Mesodermal cell (in vitro differentiated cells): ENCODE measurements at regions not wholly inside any gene's neighbourhood (a gene's known extent, or its start where the extent isn't known, plus 50 kb on each side); places are given as distances from the start of the nearest gene placed in this dataset.

Source experiments
- H3K27ac ChIP-seq: 2 replicates; pipeline ENCODE4 v1.7.0; 2013; ENCODE audit warnings: mild to moderate bottlenecking, low read depth, low read length, moderate library complexity; ENCODE audit not compliant: severe bottlenecking
- H3K36me3 ChIP-seq: 2 replicates; pipeline ENCODE4 v1.7.1; 2013; ENCODE audit warnings: mild to moderate bottlenecking, low read length, moderate library complexity; ENCODE audit not compliant: control insufficient read depth, insufficient read depth
- H3K4me1 ChIP-seq: one replicate; pipeline ENCODE4 v1.7.1; 2013; ENCODE audit warnings: mild to moderate bottlenecking, low read length; ENCODE audit not compliant: insufficient read depth, control insufficient read depth, poor library complexity, severe bottlenecking
- H3K4me3 ChIP-seq: 2 replicates; pipeline ENCODE4 v1.7.0; 2013; ENCODE audit warnings: low read length, control low read depth, mild to moderate bottlenecking; ENCODE audit not compliant: insufficient read depth, poor library complexity, severe bottlenecking; ENCODE audit errors: extremely low read depth
- H3K9me3 ChIP-seq: 2 replicates; pipeline ENCODE4 v1.7.1; 2013; ENCODE audit warnings: mild to moderate bottlenecking, low read length, moderate library complexity; ENCODE audit not compliant: control insufficient read depth
- WGBS, 2 experiments: methylation state at CpG; one replicate each; pipeline ENCODE4 v1.1.5; 2013; ENCODE audit warnings: missing lambda C conversion rate in 2 of 2; ENCODE audit not compliant: insufficient coverage in 2 of 2; 5-methylcytosine and 5-hydroxymethylcytosine counted together

DNA sequence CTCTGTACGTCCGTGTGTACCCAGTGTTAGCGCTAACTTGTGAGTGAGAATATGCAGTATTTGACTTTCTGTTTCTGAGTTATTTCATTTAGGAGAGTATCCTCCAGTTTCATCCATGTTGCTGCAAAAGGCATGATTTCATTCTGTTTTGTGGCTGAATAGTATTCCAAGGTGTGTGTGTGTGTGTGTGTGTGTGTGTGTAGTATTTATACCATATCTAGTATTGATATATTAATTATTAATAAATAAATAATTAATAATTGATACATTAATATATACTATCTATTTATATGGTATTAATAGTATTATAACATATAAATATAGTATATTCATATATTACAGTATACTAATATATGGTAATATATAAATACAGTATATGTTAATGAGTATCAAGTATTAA, 101.8 kb upstream of the CCND2 start:
- H3K9me3 ChIP-seq: no peaks in the 10 kb centered on the region
- no peaks in the 10 kb centered on the region for H3K36me3 ChIP-seq
- no CpG with 5 or more reads among the region's 3 CpGs for WGBS, 2 experiments
- no peak overlapping the region for H3K4me3 ChIP-seq
- H3K4me1 ChIP-seq: no peaks in the 10 kb centered on the region
- no peak overlapping the region for H3K27ac ChIP-seq

GRCh38 chr12:4169959-4170358, 103.6 kb upstream of the CCND2 start:
- Histone ChIP-seq H3K4me1 (peaks cover 7% of the 10 kb centered on the region), H3K36me3 (no peaks in the 10 kb centered on the region), H3K27ac (no peak overlapping the region), H3K4me3 (no peak overlapping the region), H3K9me3 (no peaks in the 10 kb centered on the region)
- 100% methylated on average over 2 to 3 of the region's 4 CpGs for WGBS, 2 experiments

GRCh38 chr12:4169531-4169930, 104.0 kb upstream of the CCND2 start:
- H3K27ac ChIP-seq: no peak overlapping the region
- WGBS, 2 experiments: 90 to 96% methylated on average over 5 of the region's 5 CpGs
- peaks cover 8% of the 10 kb centered on the region for H3K4me1 ChIP-seq

GRCh38 chr12:4168036-4168435, 105.5 kb upstream of the CCND2 start:
- Histone ChIP-seq H3K27ac (no peak overlapping the region), H3K4me3 (no peak overlapping the region), H3K36me3 (no peaks in the 10 kb centered on the region), H3K4me1 (peaks cover 11% of the 10 kb centered on the region), H3K9me3 (no peaks in the 10 kb centered on the region)
- 59 to 74% methylated on average over 6 of the region's 6 CpGs for WGBS, 2 experiments

More at GRCh38 chr12:4169531-4169930, 104.0 kb upstream of the CCND2 start:
- Histone ChIP-seq H3K4me3 (no peak overlapping the region), H3K9me3 (no peaks in the 10 kb centered on the region), H3K36me3 (no peaks in the 10 kb centered on the region)

DNA sequence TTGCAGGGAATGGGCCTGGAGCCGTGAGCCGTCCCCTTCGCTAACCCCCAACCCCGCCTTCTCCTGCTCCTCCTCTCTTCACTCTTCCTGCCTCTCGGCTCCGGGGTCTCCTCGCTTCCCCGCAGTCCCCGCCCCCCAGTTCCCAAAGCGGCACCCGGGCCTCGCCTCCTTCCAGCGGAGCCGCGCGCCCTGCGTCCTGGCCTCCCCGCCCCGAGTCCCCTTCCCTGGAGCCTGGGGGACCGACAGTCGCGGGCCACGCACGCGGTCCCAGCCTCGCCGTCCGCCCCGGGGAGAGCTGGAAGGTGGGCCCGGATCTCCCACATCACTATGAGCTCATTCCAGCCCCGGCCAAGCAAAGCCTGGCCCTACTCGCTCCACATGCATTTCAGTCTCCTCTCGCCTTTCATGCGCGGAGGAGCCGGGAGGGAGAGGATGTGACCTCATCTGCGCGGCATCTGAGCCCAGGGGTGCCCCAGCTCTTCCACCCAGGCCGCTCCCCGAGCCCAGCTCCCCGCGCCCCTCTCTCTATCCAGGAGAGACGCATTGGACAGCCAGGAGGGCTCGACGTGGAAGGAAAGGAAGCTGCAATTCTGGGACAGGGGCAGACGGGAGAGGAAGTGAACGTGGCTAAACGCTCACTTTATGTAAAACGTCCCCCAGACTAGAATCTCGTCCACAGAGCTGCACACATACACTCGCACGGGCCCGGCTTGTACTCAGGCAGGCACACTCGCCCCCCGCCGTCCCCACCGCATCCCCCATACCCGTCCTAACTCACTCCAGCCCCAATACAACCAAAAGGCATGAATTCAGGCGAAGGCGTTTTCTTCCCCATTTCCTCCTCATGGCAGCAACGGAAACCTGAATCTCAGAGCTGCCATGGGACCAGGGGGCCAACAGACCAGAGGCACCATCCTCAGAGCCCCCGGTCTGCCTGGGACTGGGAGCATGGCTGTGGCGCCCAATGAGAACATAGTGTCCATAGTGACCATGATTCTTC, 108.7 kb upstream of the CCND2 start:
- H3K36me3 ChIP-seq: no peaks in the 10 kb centered on the region
- 24 to 40% methylated on average over 27 to 44 of the region's 63 CpGs for WGBS, 2 experiments
- peak overlapping the region; percentile 21 for H3K4me3 ChIP-seq
- H3K9me3 ChIP-seq: no peaks in the 10 kb centered on the region
- H3K27ac ChIP-seq: peak overlapping the region; percentile 91
- peaks cover 11% of the 10 kb centered on the region for H3K4me1 ChIP-seq

DNA sequence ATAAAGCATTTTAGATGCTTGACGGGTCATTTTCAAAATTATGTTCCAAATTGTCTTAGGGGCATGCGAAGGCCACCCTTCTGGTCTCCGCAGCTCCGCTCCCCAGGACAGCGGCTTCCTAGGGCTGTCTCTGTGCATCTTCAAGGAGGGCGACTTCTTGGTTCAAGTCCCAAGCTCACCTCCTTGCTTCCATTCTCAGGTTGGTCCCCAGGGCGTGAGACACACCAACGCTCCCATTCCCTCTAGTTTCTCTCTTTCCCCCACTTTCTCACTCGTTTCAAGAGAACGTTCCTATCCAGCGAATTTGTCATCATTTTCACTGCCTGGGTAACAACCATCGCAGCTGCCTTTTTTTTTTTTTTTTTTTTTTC, 109.4 kb upstream of the CCND2 start:
- 53 to 57% methylated on average over 11 to 12 of the region's 12 CpGs for WGBS, 2 experiments

GRCh38 chr12:4161718-4162117, 111.8 kb upstream of the CCND2 start:
- Histone ChIP-seq H3K9me3 (no peaks in the 10 kb centered on the region), H3K4me3 (no peak overlapping the region), H3K27ac (no peak overlapping the region), H3K4me1 (peaks cover 18% of the 10 kb centered on the region), H3K36me3 (no peaks in the 10 kb centered on the region)
- 93% methylated on average over 3 of the region's 3 CpGs; no CpG with 5 or more reads in 1 of the 2 experiments for WGBS, 2 experiments

More for the DNA sequence above, 109.4 kb upstream of the CCND2 start:
- no peaks in the 10 kb centered on the region for H3K9me3 ChIP-seq
- no peaks in the 10 kb centered on the region for H3K36me3 ChIP-seq
- H3K4me1 ChIP-seq: peaks cover 11% of the 10 kb centered on the region
- peak overlapping the region; percentile 21 for H3K4me3 ChIP-seq
- H3K27ac ChIP-seq: peak overlapping the region; percentile 91

DNA sequence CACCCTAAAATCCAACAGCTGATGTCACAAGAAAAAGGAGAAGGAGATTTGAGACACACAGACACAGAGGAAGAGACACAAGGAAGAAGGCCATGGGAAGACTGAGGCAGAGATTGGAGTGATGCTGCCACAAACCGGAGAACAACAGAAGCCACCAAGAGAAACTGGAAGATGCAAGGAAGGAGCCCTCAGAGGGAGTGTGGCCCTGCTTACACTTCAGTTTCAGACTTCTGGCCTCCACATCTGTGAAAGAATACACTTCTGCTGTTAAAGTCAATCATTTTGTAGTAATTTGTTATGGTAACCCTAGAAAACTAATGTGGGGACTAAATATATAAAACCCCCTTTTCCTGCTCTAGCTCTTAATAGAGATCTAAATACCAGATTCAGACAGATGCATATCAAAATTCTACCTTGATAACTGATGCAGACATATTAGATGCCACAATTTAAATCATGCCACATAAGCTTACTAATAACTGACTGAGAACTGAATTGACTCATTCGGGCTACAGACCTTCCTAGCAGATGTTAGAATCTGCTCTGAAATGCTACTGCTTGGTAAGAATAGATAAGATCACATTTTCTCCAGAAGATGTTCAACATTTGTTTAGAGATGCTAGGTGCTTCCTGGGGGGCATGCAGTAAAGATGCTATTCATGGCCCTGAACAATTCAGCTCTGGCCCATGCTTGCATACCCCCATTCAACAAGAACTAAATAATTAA, 113.1 kb upstream of the CCND2 start:
- Histone ChIP-seq H3K9me3 (no peaks in the 10 kb centered on the region), H3K27ac (no peak overlapping the region), H3K36me3 (no peaks in the 10 kb centered on the region), H3K4me3 (no peak overlapping the region), H3K4me1 (peaks cover 20% of the 10 kb centered on the region)
- WGBS, 2 experiments: 86 to 100% methylated on average over 1 of the region's 2 CpGs

GRCh38 chr12:4159851-4160250, 113.7 kb upstream of the CCND2 start:
- Histone ChIP-seq H3K9me3 (no peaks in the 10 kb centered on the region), H3K4me1 (peaks cover 14% of the 10 kb centered on the region), H3K27ac (no peak overlapping the region), H3K4me3 (no peak overlapping the region), H3K36me3 (no peaks in the 10 kb centered on the region)
- 100% methylated on average over 1 of the region's 2 CpGs; no CpG with 5 or more reads in 1 of the 2 experiments for WGBS, 2 experiments

GRCh38 chr12:4158306-4158705, 115.3 kb upstream of the CCND2 start:
- Histone ChIP-seq H3K9me3 (no peaks in the 10 kb centered on the region), H3K4me3 (no peak overlapping the region), H3K27ac (no peak overlapping the region), H3K4me1 (peaks cover 11% of the 10 kb centered on the region), H3K36me3 (no peaks in the 10 kb centered on the region)
- no CpG with 5 or more reads among the region's 2 CpGs for WGBS, 2 experiments
